Gastrocnemius medialis (tissue), 4 donors: ENCODE measurements at regions not wholly inside any gene's neighbourhood (a gene's known extent, or its start where the extent isn't known, plus 50 kb on each side); places are given as distances from the start of the nearest gene placed in this dataset.

ENCODE experiments used
- ATAC-seq, 2 donors: fragments of 150-250 bp; one replicate each; pipeline ENCODE4 v1.9.1; 2016
- DNase-seq, 2 donors: peaks; one replicate each; pipeline ENCODE4 v3.0.0-alpha.2; 2019
- H3K27ac ChIP-seq, 4 donors: fragments of 200-600 bp; sonication (generic); 1 replicate in 1 of 4; 2 replicates in 3 of 4; pipeline ENCODE4 v1.5.1; 2016 to 2018; ENCODE audit warnings: mild to moderate bottlenecking in 2 of 4, moderate library complexity in 1 of 4
- H3K27me3 ChIP-seq, 3 donors: fragments of 200-600 bp; sonication (generic) in 2 of 3; 1 replicate in 1 of 3; 2 replicates in 2 of 3; pipeline versions ENCODE4 v1.5.1 to v1.6.0; 2016 to 2019; ENCODE audit warnings: mild to moderate bottlenecking in 1 of 3, moderate library complexity in 1 of 3
- H3K36me3 ChIP-seq, 2 donors: fragments of 200-600 bp; sonication (generic) in 1 of 2; one replicate each; pipeline ENCODE4 v1.5.1; 2017 to 2018
- H3K4me1 ChIP-seq, 2 donors: fragments of 200-600 bp; sonication (generic) in 1 of 2; one replicate each; pipeline ENCODE4 v1.5.1; 2016 to 2017; ENCODE audit warnings: mild to moderate bottlenecking in 2 of 2
- H3K4me3 ChIP-seq, 4 donors: fragments of 200-600 bp; sonication (generic) in 3 of 4; 1 replicate in 1 of 4; 2 replicates in 3 of 4; pipeline ENCODE4 v1.5.1; 2016 to 2019; ENCODE audit warnings: mild to moderate bottlenecking in 2 of 4
- H3K9me3 ChIP-seq, 3 donors: fragments of 200-600 bp; sonication (generic) in 2 of 3; 1 replicate in 1 of 3; 2 replicates in 2 of 3; pipeline ENCODE4 v1.5.1; 2016 to 2019
- POLR2A ChIP-seq, 2 donors: fragments of 450-650 bp; IDR thresholded peaks; one replicate each; pipeline ENCODE4 v1.6.1; 2017; ENCODE audit warnings: antibody characterized with exemption in 2 of 2, mild to moderate bottlenecking in 2 of 2, moderate library complexity in 2 of 2
- in situ Hi-C, 4 donors: fragments of 200-750 bp; cut with MboI; loops; one replicate each; pipeline versions ENCODE4 v1.15.0 to v1.8.0; 2017; ENCODE audit warnings: low sequenced_read_pairs in 4 of 4
- intact Hi-C: fragments of 100-400 bp; cut with DNase I; formaldehyde crosslinking; loops from one replicate; pipeline ENCODE4 v1.15.1; 2023; ENCODE audit warnings: low total_unique reads
- TF ChIP-seq, protein P1 (sequence below), 5 experiments: fragments of 450-650 bp in 3 of 5; fragments of 200-600 bp in 2 of 5; sonication (generic) in 2 of 5; IDR thresholded peaks in 4 of 5; conservative IDR thresholded peaks in 1 of 5; 1 replicate in 4 of 5; 2 replicates in 1 of 5; pipeline ENCODE4 v1.5.1; 2016 to 2019; ENCODE audit warnings: antibody characterized with exemption in 5 of 5, mild to moderate bottlenecking in 3 of 5, moderate library complexity in 3 of 5

GRCh38 chr18:54752185-54752584, 76.1 kb upstream of the RAB27B start:
- no peaks in the 10 kb centered on the region for H3K4me1 ChIP-seq
- intact Hi-C loops (no loop called here), in situ Hi-C loops (no loop called here)
- ATAC-seq (no peak), DNase-seq (no peak)
- TF ChIP-seq POLR2A (IDR thresholded peaks at IDR 0.05): no peak
- TF ChIP-seq, protein P1, sequence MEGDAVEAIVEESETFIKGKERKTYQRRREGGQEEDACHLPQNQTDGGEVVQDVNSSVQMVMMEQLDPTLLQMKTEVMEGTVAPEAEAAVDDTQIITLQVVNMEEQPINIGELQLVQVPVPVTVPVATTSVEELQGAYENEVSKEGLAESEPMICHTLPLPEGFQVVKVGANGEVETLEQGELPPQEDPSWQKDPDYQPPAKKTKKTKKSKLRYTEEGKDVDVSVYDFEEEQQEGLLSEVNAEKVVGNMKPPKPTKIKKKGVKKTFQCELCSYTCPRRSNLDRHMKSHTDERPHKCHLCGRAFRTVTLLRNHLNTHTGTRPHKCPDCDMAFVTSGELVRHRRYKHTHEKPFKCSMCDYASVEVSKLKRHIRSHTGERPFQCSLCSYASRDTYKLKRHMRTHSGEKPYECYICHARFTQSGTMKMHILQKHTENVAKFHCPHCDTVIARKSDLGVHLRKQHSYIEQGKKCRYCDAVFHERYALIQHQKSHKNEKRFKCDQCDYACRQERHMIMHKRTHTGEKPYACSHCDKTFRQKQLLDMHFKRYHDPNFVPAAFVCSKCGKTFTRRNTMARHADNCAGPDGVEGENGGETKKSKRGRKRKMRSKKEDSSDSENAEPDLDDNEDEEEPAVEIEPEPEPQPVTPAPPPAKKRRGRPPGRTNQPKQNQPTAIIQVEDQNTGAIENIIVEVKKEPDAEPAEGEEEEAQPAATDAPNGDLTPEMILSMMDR (IDR thresholded peaks at IDR 0.05 in 4 of 5, conservative IDR thresholded peaks at IDR 0.05 in 1 of 5): no peak
- no peaks in the 10 kb centered on the region for H3K27me3 ChIP-seq
- no peak overlapping the region for H3K27ac ChIP-seq
- no peaks in the 10 kb centered on the region for H3K36me3 ChIP-seq
- H3K4me3 ChIP-seq: no peak overlapping the region
- no peaks in the 10 kb centered on the region for H3K9me3 ChIP-seq

DNA sequence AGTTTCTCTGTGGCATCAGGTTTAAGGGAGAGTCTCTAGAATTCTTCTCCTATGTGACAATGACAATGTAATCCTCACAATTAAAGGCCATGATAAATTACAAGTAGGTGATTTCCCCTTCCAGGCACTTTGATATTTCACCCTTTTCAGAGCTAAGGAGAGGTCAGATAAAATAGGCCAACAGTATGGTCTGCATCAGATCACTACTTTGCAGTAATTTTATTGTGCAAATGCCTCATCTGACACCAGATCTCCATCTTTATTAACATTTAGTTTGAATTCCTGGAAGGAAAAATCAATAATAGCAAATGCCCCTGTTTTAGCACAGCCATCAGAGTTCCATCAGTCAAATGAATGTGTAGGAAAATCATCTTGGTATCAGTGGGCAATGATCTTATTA, 72.8 kb upstream of the RAB27B start:
- no peaks in the 10 kb centered on the region for H3K9me3 ChIP-seq
- DNase-seq (no peak), ATAC-seq (no peak)
- in situ Hi-C loops (no loop called here), intact Hi-C loops (no loop called here)
- H3K36me3 ChIP-seq: no peaks in the 10 kb centered on the region
- no peaks in the 10 kb centered on the region for H3K27me3 ChIP-seq
- H3K4me3 ChIP-seq: no peak overlapping the region
- H3K4me1 ChIP-seq: no peaks in the 10 kb centered on the region
- TF ChIP-seq, protein P1 (IDR thresholded peaks at IDR 0.05 in 4 of 5, conservative IDR thresholded peaks at IDR 0.05 in 1 of 5): no peak
- no peak for TF ChIP-seq POLR2A (IDR thresholded peaks at IDR 0.05)
- H3K27ac ChIP-seq: no peak overlapping the region

- ATAC-seq (no peak), DNase-seq (no peak)
- Histone ChIP-seq H3K27ac (no peak overlapping the region), H3K36me3 (no peaks in the 10 kb centered on the region), H3K4me3 (no peak overlapping the region), H3K9me3 (no peaks in the 10 kb centered on the region), H3K4me1 (no peaks in the 10 kb centered on the region), H3K27me3 (no peaks in the 10 kb centered on the region)
- in situ Hi-C loops (no loop called here), intact Hi-C loops (no loop called here)
- no peak for TF ChIP-seq POLR2A (IDR thresholded peaks at IDR 0.05)
- TF ChIP-seq, protein P1 (IDR thresholded peaks at IDR 0.05 in 4 of 5, conservative IDR thresholded peaks at IDR 0.05 in 1 of 5): no peak
Measured at GRCh38 chr18:54762386-54762785, 65.9 kb upstream of the RAB27B start.

GRCh38 chr18:54764786-54765185, 63.5 kb upstream of the RAB27B start:
- no peaks in the 10 kb centered on the region for H3K4me1 ChIP-seq
- no peak overlapping the region for H3K4me3 ChIP-seq
- intact Hi-C loops: no loop called here
- H3K36me3 ChIP-seq: no peaks in the 10 kb centered on the region
- no peak overlapping the region for H3K27ac ChIP-seq
- H3K27me3 ChIP-seq: no peaks in the 10 kb centered on the region
- no peaks in the 10 kb centered on the region for H3K9me3 ChIP-seq
- ATAC-seq: no peak
- TF ChIP-seq, protein P1 (IDR thresholded peaks at IDR 0.05 in 4 of 5, conservative IDR thresholded peaks at IDR 0.05 in 1 of 5): no peak
- TF ChIP-seq POLR2A (IDR thresholded peaks at IDR 0.05): no peak
- in situ Hi-C loops: no loop called here
- DNase-seq: no peak

GRCh38 chr18:54765636-54766375, 62.5 kb upstream of the RAB27B start:
- Histone ChIP-seq H3K36me3 (no peaks in the 10 kb centered on the region), H3K27me3 (no peaks in the 10 kb centered on the region), H3K4me3 (no peak overlapping the region), H3K4me1 (no peaks in the 10 kb centered on the region), H3K27ac (no peak overlapping the region), H3K9me3 (no peaks in the 10 kb centered on the region)
- intact Hi-C loops: no loop called here
- in situ Hi-C loops: no loop called here
- ATAC-seq (no peak), DNase-seq (no peak)
- TF ChIP-seq POLR2A (IDR thresholded peaks at IDR 0.05): no peak
- TF ChIP-seq, protein P1 (IDR thresholded peaks at IDR 0.05 in 4 of 5, conservative IDR thresholded peaks at IDR 0.05 in 1 of 5): no peak
